ENCODE measurements at regions not wholly inside any gene's neighbourhood (a gene's known extent, or its start where the extent isn't known, plus 50 kb on each side); places are given as distances from the start of the nearest gene placed in this dataset.

- no peak for TF ChIP-seq CTCF (IDR thresholded peaks at IDR 0.05)
- no peak for TF ChIP-seq POLR2A (IDR thresholded peaks at IDR 0.05)
Measured at GRCh38 chr7:113200281-113200680, 81.9 kb upstream of the SMIM30 start.

Data from esophagus squamous epithelium (tissue), 4 donors.